HepG2 (cell line): ENCODE measurements at regions not wholly inside any gene's neighbourhood (a gene's known extent, or its start where the extent isn't known, plus 50 kb on each side); places are given as distances from the start of the nearest gene placed in this dataset.

Experiments used
- ATAC-seq: fragments of 200-7000 bp; cut with Tn5 transposase; 3 replicates; pipeline ENCODE4 v1.9.1; 2020; ENCODE audit warnings: mild to moderate bottlenecking, moderate library complexity
- BruUV-seq: library from RNA; stranded (reverse); fragments of 400-500 nt; replicated peaks from 2 replicates; lab custom pipeline; 2021; lab: Mats Ljungman, UMichigan
- CTCF ChIA-PET: fragments of 300-600 bp; formaldehyde crosslinking; extraction: SDS; loops from one replicate; lab custom pipeline; 2021; ENCODE audit warnings: low total read pairs, inconsistent platforms, low intra/inter-chr PET ratio; lab: Yijun Ruan, JAX
- POLR2A ChIA-PET: fragments of 350-600 bp; sonication (Branson Sonifier 250); formaldehyde crosslinking; loops from one replicate; lab custom pipeline; 2020; ENCODE audit warnings: antibody characterized with exemption, inconsistent platforms; lab: Yijun Ruan, JAX
- DNase-seq: peaks from one replicate; pipeline ENCODE4 v3.0.0-alpha.2; 2015; ENCODE audit warnings: low spot score
- FAIRE-seq: peaks from 3 replicates; lab custom pipeline; 2011; peaks lifted over from hg19 to GRCh38; lab: Jason Lieb, UNC
- H2AFZ ChIP-seq: one replicate; pipeline ENCODE4 v1.6.1; 2011; ENCODE audit warnings: low read length, inconsistent platforms
- H3K27ac ChIP-seq: fragments of 300-600 bp; 3 replicates; pipeline ENCODE4 v1.8.0; 2011; ENCODE audit warnings: mixed run types, mild to moderate bottlenecking, mixed read lengths, low read length, inconsistent platforms; ENCODE audit not compliant: insufficient read depth; ENCODE audit errors: extremely low read length
- H3K27me3 ChIP-seq, 2 experiments: fragments of 200-600 bp in 1 of 2; 2 replicates in 1 of 2; 3 replicates in 1 of 2; pipeline versions ENCODE4 v1.6.0 to v1.8.0; 2011; ENCODE audit warnings: low read length in 2 of 2, mild to moderate bottlenecking in 2 of 2, moderate library complexity in 2 of 2, inconsistent platforms in 1 of 2; ENCODE audit not compliant: insufficient read depth in 2 of 2, control insufficient read depth in 1 of 2
- H3K36me3 ChIP-seq, 2 experiments: fragments of 200-600 bp in 1 of 2; replicated peaks in 1 of 2; 2 replicates in 1 of 2; 3 replicates in 1 of 2; pipeline versions ENCODE4 v1.5.1 to v1.8.0; 2011; ENCODE audit warnings: low read length in 2 of 2, inconsistent platforms in 1 of 2; ENCODE audit not compliant: insufficient read depth in 2 of 2, control insufficient read depth in 1 of 2
- H3K4me1 ChIP-seq: 2 replicates; pipeline ENCODE4 v1.5.1; 2012; ENCODE audit warnings: low read length, inconsistent platforms; ENCODE audit not compliant: insufficient read depth
- H3K4me2 ChIP-seq: 2 replicates; pipeline ENCODE4 v1.6.0; 2011; ENCODE audit warnings: low read depth, low read length, inconsistent platforms
- H3K4me3 ChIP-seq, 3 experiments: fragments of 200-600 bp in 1 of 3; sonication (generic), shearing (Covaris generic) in 1 of 3; replicated peaks in 1 of 3; 2 replicates each; pipeline ENCODE4 v1.5.1; 2011 to 2016; ENCODE audit warnings: low read length in 3 of 3, inconsistent platforms in 2 of 3, low read depth in 2 of 3, mild to moderate bottlenecking in 2 of 3, control low read depth in 1 of 3, mixed read lengths in 1 of 3; ENCODE audit not compliant: insufficient read depth in 1 of 3
- H3K79me2 ChIP-seq: one replicate; pipeline ENCODE4 v1.6.1; 2011; ENCODE audit warnings: low read length, inconsistent platforms; ENCODE audit not compliant: insufficient read depth
- H3K9ac ChIP-seq: 2 replicates; pipeline ENCODE4 v1.6.0; 2011; ENCODE audit warnings: mild to moderate bottlenecking, low read depth, low read length, inconsistent platforms; ENCODE audit not compliant: insufficient read depth
- H3K9me3 ChIP-seq: 2 replicates; pipeline ENCODE4 v1.5.1; 2012; ENCODE audit warnings: mild to moderate bottlenecking, low read length
- H4K20me1 ChIP-seq: 2 replicates; pipeline ENCODE4 v1.6.0; 2011; ENCODE audit warnings: inconsistent platforms, mild to moderate bottlenecking, low read length, moderate library complexity; ENCODE audit not compliant: insufficient read depth
- HNF1B ChIP-seq: sonication (generic); formaldehyde crosslinking; IDR thresholded peaks from 2 replicates; pipeline ENCODE4 v1.5.1; 2020; ENCODE audit warnings: mild to moderate bottlenecking, moderate library complexity, missing genetic modification reagents
- MIXL1 ChIP-seq: IDR thresholded peaks from 2 replicates; pipeline ENCODE4 v1.6.1; 2016
- MYNN ChIP-seq: sonication (generic); formaldehyde crosslinking; IDR thresholded peaks from 2 replicates; pipeline ENCODE4 v1.4.0; 2020; ENCODE audit warnings: mild to moderate bottlenecking, low read depth, missing genetic modification reagents
- RELA ChIP-seq: sonication (generic); formaldehyde crosslinking; IDR thresholded peaks from 2 replicates; pipeline ENCODE4 v1.4.0; 2020; ENCODE audit warnings: missing genetic modification reagents
- RORA ChIP-seq: sonication (generic); formaldehyde crosslinking; IDR thresholded peaks from 2 replicates; pipeline ENCODE4 v1.5.0; 2020; ENCODE audit warnings: mild to moderate bottlenecking, missing genetic modification reagents, moderate library complexity
- ZBTB46 ChIP-seq: sonication (generic); formaldehyde crosslinking; IDR thresholded peaks from 2 replicates; pipeline ENCODE4 v1.4.0; 2020; ENCODE audit warnings: mild to moderate bottlenecking, missing genetic modification reagents, borderline replicate concordance
- ZNF180 ChIP-seq: sonication (generic); formaldehyde crosslinking; IDR thresholded peaks from 2 replicates; pipeline ENCODE4 v1.4.0; 2020; ENCODE audit warnings: low read depth, missing genetic modification reagents, borderline replicate concordance
- ZNF333 ChIP-seq: sonication (generic); formaldehyde crosslinking; IDR thresholded peaks from 2 replicates; pipeline ENCODE4 v1.4.0; 2020; ENCODE audit warnings: mild to moderate bottlenecking, missing genetic modification reagents, borderline replicate concordance
- ZNF367 ChIP-seq: sonication (generic); formaldehyde crosslinking; IDR thresholded peaks from 2 replicates; pipeline ENCODE4 v1.4.0; 2020; ENCODE audit warnings: missing genetic modification reagents, borderline replicate concordance
- ZSCAN9 ChIP-seq: IDR thresholded peaks from 2 replicates; pipeline ENCODE4 v1.6.1; 2016; ENCODE audit warnings: borderline replicate concordance
- WGBS: methylation state at CpG from one replicate; pipeline ENCODE4 v1.1.6; 2017; ENCODE audit warnings: low lambda C conversion rate; 5-methylcytosine and 5-hydroxymethylcytosine counted together
- in situ Hi-C: cut with HindIII; loops from 2 replicates; pipeline ENCODE4 v1.10.0; 2017; ENCODE audit warnings: low pct_unique_long_range_greater_than_20kb; ENCODE audit not compliant: extremely low pct_ligation_motif_present
- intact Hi-C: fragments of 100-400 bp; cut with micrococcal nuclease; formaldehyde crosslinking; loops from one replicate; pipeline ENCODE4 v1.10.0; 2022; ENCODE audit not compliant: unreplicated experiment
- TF ChIP-seq, protein P1 (sequence below): sonication (generic); formaldehyde crosslinking; IDR thresholded peaks from 2 replicates; pipeline ENCODE4 v1.8.0; 2022; ENCODE audit warnings: mild to moderate bottlenecking, missing genetic modification reagents, moderate library complexity
- TF ChIP-seq, protein P2 (sequence below): sonication (generic); formaldehyde crosslinking; conservative IDR thresholded peaks from 2 replicates; pipeline ENCODE4 v1.4.0; 2020; ENCODE audit warnings: missing genetic modification reagents

- Histone ChIP-seq H3K27ac (no peak overlapping the region), H3K27me3 (peaks cover 5 to 56% of the 10 kb centered on the region in 2 experiments; a peak in 4 of 5 replicates), H4K20me1 (no peaks in the 10 kb centered on the region), H3K4me1 (no peaks in the 10 kb centered on the region), H3K4me2 (no peak overlapping the region), H3K9ac (no peak overlapping the region), H2AFZ (no peak overlapping the region), H3K9me3 (no peaks in the 10 kb centered on the region), H3K4me3 (no peak overlapping the region), H3K79me2 (no peaks in the 10 kb centered on the region), H3K36me3 (no peaks in the 10 kb centered on the region)
- DNase-seq = no peak
- in situ Hi-C loops = no loop called here
- BruUV-seq = no TSS peak
- FAIRE-seq = no peak
- intact Hi-C loops = no loop called here
- no peak for ATAC-seq
- POLR2A ChIA-PET = no interaction called here
- TF ChIP-seq RORA (no peak), ZNF367 (no peak), ZSCAN9 (CRISPR knock-in tag) (no peak), ZNF333 (no peak), HNF1B (no peak), MIXL1 (no peak), ZNF180 (CRISPR knock-in tag) (no peak), MYNN (CRISPR knock-in tag) (no peak), ZBTB46 (CRISPR knock-in tag) (no peak), RELA (CRISPR knock-in tag) (no peak)
- TF ChIP-seq, protein P1, sequence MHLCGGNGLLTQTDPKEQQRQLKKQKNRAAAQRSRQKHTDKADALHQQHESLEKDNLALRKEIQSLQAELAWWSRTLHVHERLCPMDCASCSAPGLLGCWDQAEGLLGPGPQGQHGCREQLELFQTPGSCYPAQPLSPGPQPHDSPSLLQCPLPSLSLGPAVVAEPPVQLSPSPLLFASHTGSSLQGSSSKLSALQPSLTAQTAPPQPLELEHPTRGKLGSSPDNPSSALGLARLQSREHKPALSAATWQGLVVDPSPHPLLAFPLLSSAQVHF (CRISPR knock-in tag) = no peak
- TF ChIP-seq, protein P2, sequence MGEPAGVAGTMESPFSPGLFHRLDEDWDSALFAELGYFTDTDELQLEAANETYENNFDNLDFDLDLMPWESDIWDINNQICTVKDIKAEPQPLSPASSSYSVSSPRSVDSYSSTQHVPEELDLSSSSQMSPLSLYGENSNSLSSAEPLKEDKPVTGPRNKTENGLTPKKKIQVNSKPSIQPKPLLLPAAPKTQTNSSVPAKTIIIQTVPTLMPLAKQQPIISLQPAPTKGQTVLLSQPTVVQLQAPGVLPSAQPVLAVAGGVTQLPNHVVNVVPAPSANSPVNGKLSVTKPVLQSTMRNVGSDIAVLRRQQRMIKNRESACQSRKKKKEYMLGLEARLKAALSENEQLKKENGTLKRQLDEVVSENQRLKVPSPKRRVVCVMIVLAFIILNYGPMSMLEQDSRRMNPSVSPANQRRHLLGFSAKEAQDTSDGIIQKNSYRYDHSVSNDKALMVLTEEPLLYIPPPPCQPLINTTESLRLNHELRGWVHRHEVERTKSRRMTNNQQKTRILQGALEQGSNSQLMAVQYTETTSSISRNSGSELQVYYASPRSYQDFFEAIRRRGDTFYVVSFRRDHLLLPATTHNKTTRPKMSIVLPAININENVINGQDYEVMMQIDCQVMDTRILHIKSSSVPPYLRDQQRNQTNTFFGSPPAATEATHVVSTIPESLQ (CRISPR knock-in tag) = no peak
- WGBS = 42% methylated on average over 2 of the region's 6 CpGs
- CTCF ChIA-PET = no interaction called here
Observed at GRCh38 chr1:5505944-5506343, 486.3 kb downstream of the NPHP4 start.
